Stomach smooth muscle (tissue), 2 donors: ENCODE measurements at regions not wholly inside any gene's neighbourhood (a gene's known extent, or its start where the extent isn't known, plus 50 kb on each side); places are given as distances from the start of the nearest gene placed in this dataset.

ENCODE experiments used
- H3K27ac ChIP-seq: one replicate; pipeline ENCODE4 v1.7.0; 2013; ENCODE audit warnings: mild to moderate bottlenecking, low read length, inconsistent platforms
- H3K27me3 ChIP-seq, 2 donors: one replicate each; pipeline ENCODE4 v1.7.0; 2013; ENCODE audit warnings: low read length in 2 of 2; ENCODE audit not compliant: insufficient read depth in 2 of 2, control insufficient read depth in 1 of 2
- H3K36me3 ChIP-seq, 2 donors: one replicate each; pipeline ENCODE4 v1.7.0; 2013; ENCODE audit warnings: low read length in 2 of 2; ENCODE audit not compliant: control insufficient read depth in 2 of 2, insufficient read depth in 2 of 2
- H3K4me1 ChIP-seq: one replicate; pipeline ENCODE4 v1.7.0; 2013; ENCODE audit warnings: low read length; ENCODE audit not compliant: control insufficient read depth, insufficient read depth
- H3K4me3 ChIP-seq, 2 donors: one replicate each; pipeline ENCODE4 v1.7.0; 2013; ENCODE audit warnings: low read length in 2 of 2
- H3K9ac ChIP-seq, 2 donors: one replicate each; pipeline ENCODE4 v1.7.0; 2013; ENCODE audit warnings: low read length in 2 of 2, mild to moderate bottlenecking in 1 of 2
- H3K9me3 ChIP-seq, 2 donors: one replicate each; pipeline ENCODE4 v1.7.0; 2013; ENCODE audit warnings: low read length in 2 of 2; ENCODE audit not compliant: control insufficient read depth in 2 of 2
- donor health status: healthy.
- donor health status: Pancreatic carcinoma.

DNA sequence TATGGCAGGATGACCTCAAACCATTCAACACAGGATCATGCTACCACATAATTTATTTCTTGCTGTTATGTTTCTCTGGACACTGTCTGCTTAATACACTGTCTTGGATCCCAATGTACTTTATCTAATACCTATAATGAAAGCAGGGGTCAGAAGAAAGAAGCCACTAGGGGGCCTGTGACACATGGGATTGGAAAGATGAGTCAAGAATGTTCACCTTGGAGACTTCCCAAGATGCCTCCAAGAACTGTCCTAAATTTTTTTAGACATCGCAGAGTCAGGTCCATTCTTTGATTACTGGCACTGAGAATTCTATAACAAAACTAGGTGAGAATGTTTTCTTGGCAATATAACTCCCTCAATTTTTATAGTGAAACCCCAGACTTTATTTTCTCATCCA lies 305.8 kb upstream of the SMARCA2 start:
- Histone ChIP-seq H3K9ac (no peak overlapping the region), H3K27ac (no peak overlapping the region), H3K4me3 (no peak overlapping the region), H3K9me3 (no peaks in the 10 kb centered on the region), H3K4me1 (no peaks in the 10 kb centered on the region), H3K27me3 (no peaks in the 10 kb centered on the region), H3K36me3 (no peaks in the 10 kb centered on the region)

DNA sequence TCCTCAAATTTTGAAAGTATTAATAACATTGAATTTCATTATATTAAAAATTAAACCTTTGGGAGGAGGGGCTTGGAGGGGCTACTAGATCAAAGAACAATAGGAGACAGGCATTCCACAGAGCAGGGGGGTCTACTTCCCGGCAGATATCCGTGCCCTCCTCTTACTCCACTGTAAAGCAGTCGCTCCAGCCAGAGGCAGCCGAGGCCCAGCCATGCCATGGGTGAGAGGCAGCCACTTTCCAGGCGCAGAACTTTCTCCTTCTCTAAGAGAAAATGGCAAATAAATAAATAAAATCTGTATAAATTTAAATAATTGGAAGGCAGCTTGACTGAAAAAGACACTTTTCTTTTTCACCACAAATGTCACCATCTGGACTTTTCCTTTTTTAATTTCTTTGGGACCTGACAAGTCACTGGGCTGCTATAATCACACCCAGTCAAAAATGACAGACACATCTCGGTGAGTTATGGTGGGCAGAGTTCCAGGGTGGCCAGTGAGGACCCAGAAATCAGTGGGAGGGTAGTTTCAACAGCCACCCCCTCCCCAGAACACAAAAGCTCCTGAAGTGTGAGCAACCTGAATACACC lies 302.2 kb upstream of the SMARCA2 start:
- Histone ChIP-seq H3K4me3 (no peak overlapping the region), H3K4me1 (no peaks in the 10 kb centered on the region), H3K9me3 (no peaks in the 10 kb centered on the region), H3K27me3 (no peaks in the 10 kb centered on the region), H3K36me3 (no peaks in the 10 kb centered on the region), H3K27ac (no peak overlapping the region), H3K9ac (no peak overlapping the region)

DNA sequence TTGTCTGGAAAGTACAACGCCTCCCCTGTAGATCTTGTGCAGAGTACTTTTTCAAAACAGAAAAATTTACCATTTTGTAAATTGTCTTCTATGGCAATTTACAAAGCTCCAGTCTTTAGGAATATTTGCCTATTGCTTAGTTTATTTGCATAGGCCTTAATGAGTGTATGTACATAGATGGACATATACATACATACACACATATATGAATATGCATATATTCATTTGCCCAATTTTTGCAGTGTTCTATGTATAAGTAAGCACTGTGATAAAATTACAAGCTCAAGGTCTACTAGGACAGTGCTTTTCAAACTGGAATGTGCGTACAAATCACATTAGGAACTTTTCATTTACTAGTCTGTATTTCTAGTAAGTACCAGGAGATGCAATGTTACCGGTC lies 301.3 kb upstream of the SMARCA2 start:
- no peaks in the 10 kb centered on the region for H3K27me3 ChIP-seq
- H3K9ac ChIP-seq: no peak overlapping the region

DNA sequence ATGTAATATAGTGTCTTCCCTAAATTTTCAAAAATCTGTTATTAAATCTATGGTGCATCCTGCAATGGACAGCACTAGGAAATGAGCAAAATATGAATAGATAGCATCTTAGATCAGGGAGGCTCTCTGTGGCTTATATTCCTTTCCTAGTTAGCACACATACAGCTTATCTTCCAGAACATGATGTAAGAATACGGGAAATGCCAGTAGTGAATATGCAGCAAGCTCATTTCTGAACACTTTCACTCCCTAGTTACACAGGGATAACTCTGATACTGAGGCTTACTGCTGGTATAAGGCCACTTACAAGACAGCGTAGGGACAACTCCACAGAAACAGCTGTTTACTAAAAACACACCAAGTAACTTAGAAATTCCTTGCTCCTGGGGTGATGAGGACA lies 297.3 kb upstream of the SMARCA2 start:
- H3K4me1 ChIP-seq: no peaks in the 10 kb centered on the region

More for the DNA sequence above, 301.3 kb upstream of the SMARCA2 start:
- H3K27ac ChIP-seq: no peak overlapping the region
- H3K4me3 ChIP-seq: no peak overlapping the region
- no peaks in the 10 kb centered on the region for H3K4me1 ChIP-seq
- H3K36me3 ChIP-seq: no peaks in the 10 kb centered on the region
- H3K9me3 ChIP-seq: no peaks in the 10 kb centered on the region

DNA sequence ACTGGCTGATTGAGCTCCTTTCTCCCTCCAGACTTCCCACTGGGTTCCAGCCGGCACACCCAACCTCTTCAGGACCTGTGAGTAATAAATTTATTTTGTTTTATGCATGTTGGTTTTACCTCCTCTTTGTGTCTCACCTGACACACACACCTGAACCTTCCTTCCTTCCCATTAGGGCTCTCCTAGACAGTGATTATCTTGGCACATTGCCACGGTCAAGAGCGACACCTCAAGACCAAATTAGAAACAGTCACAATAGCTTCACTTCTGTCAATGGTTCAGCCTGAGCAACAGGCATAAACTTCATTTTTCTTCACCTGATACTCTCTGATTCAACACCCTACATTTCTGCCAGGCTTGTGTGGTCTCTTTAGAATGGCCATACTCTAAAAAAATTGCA lies 296.3 kb upstream of the SMARCA2 start:
- H3K4me3 ChIP-seq: no peak overlapping the region
- no peaks in the 10 kb centered on the region for H3K4me1 ChIP-seq
- H3K27ac ChIP-seq: no peak overlapping the region
- H3K9me3 ChIP-seq: no peaks in the 10 kb centered on the region
- no peak overlapping the region for H3K9ac ChIP-seq
- H3K27me3 ChIP-seq: no peaks in the 10 kb centered on the region
- H3K36me3 ChIP-seq: no peaks in the 10 kb centered on the region

More for the DNA sequence above, 297.3 kb upstream of the SMARCA2 start:
- no peaks in the 10 kb centered on the region for H3K27me3 ChIP-seq
- no peaks in the 10 kb centered on the region for H3K9me3 ChIP-seq
- H3K27ac ChIP-seq: no peak overlapping the region
- H3K4me3 ChIP-seq: no peak overlapping the region
- H3K9ac ChIP-seq: no peak overlapping the region
- no peaks in the 10 kb centered on the region for H3K36me3 ChIP-seq

DNA sequence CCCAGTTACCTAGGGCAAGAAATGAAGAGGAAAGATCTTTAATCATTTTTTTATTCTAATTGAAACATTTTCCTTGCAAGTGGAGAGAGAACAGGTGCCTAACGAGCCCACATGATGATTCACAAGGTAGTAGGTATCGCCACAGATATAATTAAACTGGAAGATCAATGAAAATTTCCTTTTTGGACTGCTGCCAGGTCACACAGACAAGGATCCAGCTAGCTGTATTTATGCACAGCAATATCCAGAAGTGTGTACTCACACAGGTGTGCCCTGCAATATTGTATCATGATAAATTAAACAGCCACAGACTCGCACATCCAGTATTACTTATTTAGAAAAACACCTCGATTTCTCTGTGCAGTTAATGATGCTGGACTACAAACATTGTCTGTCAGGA lies 294.0 kb upstream of the SMARCA2 start:
- Histone ChIP-seq H3K9me3 (no peaks in the 10 kb centered on the region), H3K27me3 (no peaks in the 10 kb centered on the region), H3K4me3 (no peak overlapping the region), H3K4me1 (no peaks in the 10 kb centered on the region), H3K36me3 (no peaks in the 10 kb centered on the region), H3K27ac (no peak overlapping the region), H3K9ac (no peak overlapping the region)

DNA sequence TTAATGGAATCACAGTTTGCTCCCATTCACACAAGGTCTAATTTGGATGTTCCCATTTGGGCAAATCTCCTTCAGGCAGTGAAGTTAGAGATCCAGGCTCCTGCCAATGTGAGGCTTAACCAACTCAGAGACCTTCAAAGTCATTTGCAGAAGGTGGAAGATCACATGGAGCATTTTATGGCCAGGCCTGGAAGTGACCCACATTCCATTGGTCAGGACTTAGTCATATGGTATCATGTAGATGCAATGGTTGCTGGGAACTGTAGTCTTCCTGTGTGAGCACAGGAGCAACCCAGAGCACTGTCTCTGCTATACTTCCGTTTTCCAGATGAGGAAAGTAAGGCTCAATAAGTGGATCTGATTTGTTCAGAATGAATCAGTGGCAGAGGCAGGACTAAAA lies 292.7 kb upstream of the SMARCA2 start:
- Histone ChIP-seq H3K9me3 (no peaks in the 10 kb centered on the region), H3K4me1 (no peaks in the 10 kb centered on the region), H3K9ac (no peak overlapping the region), H3K4me3 (no peak overlapping the region), H3K27ac (no peak overlapping the region), H3K27me3 (no peaks in the 10 kb centered on the region), H3K36me3 (no peaks in the 10 kb centered on the region)

DNA sequence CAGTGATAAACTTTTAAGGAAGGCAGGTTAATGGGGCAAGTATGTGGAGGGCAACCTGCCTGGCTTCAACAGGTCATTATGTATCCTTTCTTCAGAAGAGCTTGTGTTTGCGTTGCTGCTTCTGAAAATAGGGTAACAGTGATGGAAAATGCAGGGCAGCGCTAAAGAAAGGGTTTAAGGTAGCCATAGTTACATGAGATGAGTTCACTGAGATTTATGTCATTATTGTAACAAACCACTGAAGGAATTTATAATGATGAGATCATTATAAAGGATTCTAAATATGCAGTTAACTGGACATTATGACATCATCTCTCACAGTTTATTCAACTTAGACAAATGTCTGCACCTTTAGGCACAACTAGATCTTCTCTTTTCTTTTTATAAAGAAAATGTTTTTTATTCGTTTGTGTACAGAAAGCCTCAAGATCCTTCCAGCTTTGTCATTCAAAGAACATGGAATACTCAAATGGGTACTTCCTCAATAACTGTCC lies 291.6 kb upstream of the SMARCA2 start:
- H3K27ac ChIP-seq: no peak overlapping the region
- no peak overlapping the region for H3K9ac ChIP-seq
- peaks cover 0 to 2% of the 10 kb centered on the region in 2 donors for H3K9me3 ChIP-seq
- H3K4me1 ChIP-seq: no peaks in the 10 kb centered on the region
- H3K4me3 ChIP-seq: no peak overlapping the region
- no peaks in the 10 kb centered on the region for H3K27me3 ChIP-seq
- no peaks in the 10 kb centered on the region for H3K36me3 ChIP-seq

DNA sequence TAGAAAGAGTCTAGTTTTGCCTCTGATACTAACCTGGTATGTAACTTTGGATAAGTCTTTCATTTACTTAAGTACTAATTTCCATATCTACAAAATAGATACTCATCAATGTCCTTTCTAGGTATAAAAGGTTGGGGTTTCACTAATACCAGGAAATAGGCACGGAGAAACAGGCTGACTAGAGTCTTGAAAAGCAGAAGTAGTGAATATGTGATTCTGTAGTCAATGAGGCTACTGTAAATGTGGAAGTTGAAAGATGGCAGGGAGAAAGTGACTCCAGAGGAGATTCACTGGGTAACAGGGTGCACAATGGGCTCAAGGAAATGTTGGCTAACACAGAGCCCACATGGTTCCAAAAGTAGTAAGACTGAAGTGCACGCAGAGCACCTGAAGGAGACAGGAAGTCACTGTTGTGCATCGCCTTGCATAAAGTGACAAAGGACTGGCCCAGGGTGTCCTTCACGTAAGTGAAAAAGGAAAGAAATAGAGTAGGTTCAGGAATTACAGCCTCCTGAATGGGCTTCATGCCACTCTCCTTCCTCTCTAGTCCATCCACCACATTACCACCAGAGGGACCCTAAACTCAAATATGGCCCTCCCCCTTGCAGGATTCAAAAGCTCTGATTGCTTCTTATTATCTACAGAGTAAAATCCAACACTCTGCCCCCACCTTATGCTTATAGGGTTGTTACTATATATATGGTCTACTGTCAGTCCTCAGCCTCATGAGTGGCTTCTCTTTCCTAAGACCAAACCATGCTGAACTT lies 288.0 kb upstream of the SMARCA2 start:
- Histone ChIP-seq H3K9ac (no peak overlapping the region), H3K36me3 (no peaks in the 10 kb centered on the region), H3K4me3 (no peak overlapping the region), H3K27ac (no peak overlapping the region), H3K4me1 (no peaks in the 10 kb centered on the region), H3K9me3 (peaks cover 0 to 2% of the 10 kb centered on the region in 2 donors), H3K27me3 (no peaks in the 10 kb centered on the region)

DNA sequence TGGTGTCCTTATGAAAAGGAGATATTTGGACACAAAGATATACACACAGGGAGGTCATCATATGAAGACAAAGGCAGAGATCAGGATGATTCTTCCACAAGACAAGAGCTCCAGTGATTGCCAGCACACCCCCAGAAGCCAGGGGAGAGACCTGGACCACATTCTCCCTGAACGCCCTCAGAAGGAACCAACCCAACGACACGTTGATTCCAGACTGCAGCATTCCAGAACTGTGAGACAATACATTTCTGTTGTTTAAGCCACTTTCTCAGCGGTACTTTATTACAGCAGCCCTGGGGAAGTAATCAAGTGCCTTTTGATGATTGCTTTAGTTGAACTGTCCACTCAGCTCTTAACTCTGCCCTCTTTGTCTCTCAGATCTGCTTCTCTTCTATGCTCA lies 285.5 kb upstream of the SMARCA2 start:
- no peak overlapping the region for H3K27ac ChIP-seq
- no peaks in the 10 kb centered on the region for H3K27me3 ChIP-seq
- peaks cover 0 to 2% of the 10 kb centered on the region in 2 donors for H3K9me3 ChIP-seq
- H3K4me1 ChIP-seq: no peaks in the 10 kb centered on the region
- H3K4me3 ChIP-seq: no peak overlapping the region
- H3K36me3 ChIP-seq: no peaks in the 10 kb centered on the region
- no peak overlapping the region for H3K9ac ChIP-seq

DNA sequence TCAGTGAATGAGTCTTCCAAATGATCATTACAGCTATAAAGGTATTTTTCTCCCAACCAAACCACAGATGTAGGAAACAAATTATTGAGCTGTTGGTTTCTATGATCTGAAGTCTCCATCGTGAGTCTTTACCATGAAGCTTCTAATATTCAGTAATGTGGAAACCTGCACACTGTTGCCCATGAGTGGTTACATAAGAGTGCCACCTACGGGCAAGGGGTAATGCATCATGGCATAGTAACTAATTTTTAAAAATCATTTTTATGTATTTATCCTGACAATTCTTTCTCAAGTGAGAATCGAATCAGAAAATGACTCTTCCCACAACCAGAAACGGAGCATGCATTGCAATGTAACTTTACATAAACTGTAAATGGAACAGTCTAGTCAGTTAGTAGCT lies 282.5 kb upstream of the SMARCA2 start:
- Histone ChIP-seq H3K9me3 (no peaks in the 10 kb centered on the region), H3K27me3 (no peaks in the 10 kb centered on the region), H3K4me3 (no peak overlapping the region), H3K27ac (no peak overlapping the region), H3K9ac (no peak overlapping the region), H3K36me3 (no peaks in the 10 kb centered on the region), H3K4me1 (no peaks in the 10 kb centered on the region)
